Endothelial cell of umbilical vein (primary cell): ENCODE measurements at regions not wholly inside any gene's neighbourhood (a gene's known extent, or its start where the extent isn't known, plus 50 kb on each side); places are given as distances from the start of the nearest gene placed in this dataset.

Source experiments
- CTCF ChIP-seq, 2 donors: IDR thresholded peaks; 1 replicate in 1 of 2; 2 replicates in 1 of 2; pipeline ENCODE4 v1.5.1; 2011; ENCODE audit warnings: low read length in 2 of 2, mild to moderate bottlenecking in 2 of 2, moderate library complexity in 2 of 2, control low read depth in 1 of 2, inconsistent platforms in 1 of 2, low read depth in 1 of 2; ENCODE audit not compliant: insufficient read depth in 1 of 2; ENCODE audit errors: extremely low read depth in 1 of 2
- JUN ChIP-seq: IDR thresholded peaks from 2 replicates; pipeline ENCODE4 v1.6.1; 2011; ENCODE audit warnings: borderline replicate concordance, low read depth; ENCODE audit not compliant: insufficient read length, insufficient read depth
- MYC ChIP-seq: IDR thresholded peaks from one replicate; pipeline ENCODE4 v1.6.1; 2011; ENCODE audit warnings: mild to moderate bottlenecking, low read depth, low read length
- POLR2A ChIP-seq: IDR thresholded peaks from 2 replicates; pipeline ENCODE4 v1.6.1; 2012; ENCODE audit warnings: low read depth, mild to moderate bottlenecking, control low read depth, low read length
- POLR2AphosphoS5 ChIP-seq: IDR thresholded peaks from 2 replicates; pipeline ENCODE4 v1.6.1; 2012; ENCODE audit warnings: low read depth, mild to moderate bottlenecking, control low read depth, low read length, moderate library complexity; ENCODE audit not compliant: insufficient read depth

- TF ChIP-seq MYC (no peak), CTCF (IDR thresholded peaks at IDR 0.05; ENCODE audit: extremely low read depth in 1 of 2, insufficient read depth in 1 of 2, low read depth in 1 of 2, low read length in 2 of 2) (no peak), POLR2A (no peak), POLR2AphosphoS5 (peak; percentile 91), JUN (peak; percentile 95)
Observed at GRCh38 chr20:17849901-17850683, 118.5 kb downstream of the SNX5 start.
